ENCODE measurements at regions not wholly inside any gene's neighbourhood (a gene's known extent, or its start where the extent isn't known, plus 50 kb on each side); places are given as distances from the start of the nearest gene placed in this dataset.

DNA sequence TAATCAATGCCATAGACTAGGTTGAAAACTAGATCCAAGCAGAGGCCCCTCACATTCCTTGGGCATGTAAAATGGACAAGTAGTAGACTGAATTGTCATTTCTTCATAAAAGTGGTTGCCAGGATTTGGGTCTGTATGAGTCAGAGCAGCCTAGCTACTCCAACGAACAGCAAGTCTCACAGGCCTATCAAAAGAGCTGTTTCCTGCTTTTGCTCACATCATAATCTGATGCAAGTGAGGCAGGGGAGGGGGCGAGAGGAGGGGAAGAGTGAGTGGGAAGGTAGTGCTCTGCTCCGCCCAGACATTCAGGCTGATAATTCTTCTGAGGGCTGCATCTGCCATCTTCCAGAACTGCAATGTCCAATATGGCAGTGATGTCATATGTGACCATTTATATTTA, 228.9 kb upstream of the PRICKLE2 start:
- Mint-ChIP-seq H3K36me3 (ENCODE audit: insufficient read depth) (no peaks in the 10 kb centered on the region), H3K4me3 (ENCODE audit: low read depth) (no peak overlapping the region), H3K27me3 (peaks cover 30% of the 10 kb centered on the region), H3K27ac (no peak overlapping the region), H3K9me3 (ENCODE audit: low read depth) (no peaks in the 10 kb centered on the region), H3K4me1 (ENCODE audit: low read depth) (peaks cover 15% of the 10 kb centered on the region)
- TF ChIP-seq, protein P1, sequence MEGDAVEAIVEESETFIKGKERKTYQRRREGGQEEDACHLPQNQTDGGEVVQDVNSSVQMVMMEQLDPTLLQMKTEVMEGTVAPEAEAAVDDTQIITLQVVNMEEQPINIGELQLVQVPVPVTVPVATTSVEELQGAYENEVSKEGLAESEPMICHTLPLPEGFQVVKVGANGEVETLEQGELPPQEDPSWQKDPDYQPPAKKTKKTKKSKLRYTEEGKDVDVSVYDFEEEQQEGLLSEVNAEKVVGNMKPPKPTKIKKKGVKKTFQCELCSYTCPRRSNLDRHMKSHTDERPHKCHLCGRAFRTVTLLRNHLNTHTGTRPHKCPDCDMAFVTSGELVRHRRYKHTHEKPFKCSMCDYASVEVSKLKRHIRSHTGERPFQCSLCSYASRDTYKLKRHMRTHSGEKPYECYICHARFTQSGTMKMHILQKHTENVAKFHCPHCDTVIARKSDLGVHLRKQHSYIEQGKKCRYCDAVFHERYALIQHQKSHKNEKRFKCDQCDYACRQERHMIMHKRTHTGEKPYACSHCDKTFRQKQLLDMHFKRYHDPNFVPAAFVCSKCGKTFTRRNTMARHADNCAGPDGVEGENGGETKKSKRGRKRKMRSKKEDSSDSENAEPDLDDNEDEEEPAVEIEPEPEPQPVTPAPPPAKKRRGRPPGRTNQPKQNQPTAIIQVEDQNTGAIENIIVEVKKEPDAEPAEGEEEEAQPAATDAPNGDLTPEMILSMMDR (IDR thresholded peaks at IDR 0.05; ENCODE audit: unreplicated experiment) = no peak
- DNase-seq (ENCODE audit: low spot score, unreplicated experiment) = no peak

DNA sequence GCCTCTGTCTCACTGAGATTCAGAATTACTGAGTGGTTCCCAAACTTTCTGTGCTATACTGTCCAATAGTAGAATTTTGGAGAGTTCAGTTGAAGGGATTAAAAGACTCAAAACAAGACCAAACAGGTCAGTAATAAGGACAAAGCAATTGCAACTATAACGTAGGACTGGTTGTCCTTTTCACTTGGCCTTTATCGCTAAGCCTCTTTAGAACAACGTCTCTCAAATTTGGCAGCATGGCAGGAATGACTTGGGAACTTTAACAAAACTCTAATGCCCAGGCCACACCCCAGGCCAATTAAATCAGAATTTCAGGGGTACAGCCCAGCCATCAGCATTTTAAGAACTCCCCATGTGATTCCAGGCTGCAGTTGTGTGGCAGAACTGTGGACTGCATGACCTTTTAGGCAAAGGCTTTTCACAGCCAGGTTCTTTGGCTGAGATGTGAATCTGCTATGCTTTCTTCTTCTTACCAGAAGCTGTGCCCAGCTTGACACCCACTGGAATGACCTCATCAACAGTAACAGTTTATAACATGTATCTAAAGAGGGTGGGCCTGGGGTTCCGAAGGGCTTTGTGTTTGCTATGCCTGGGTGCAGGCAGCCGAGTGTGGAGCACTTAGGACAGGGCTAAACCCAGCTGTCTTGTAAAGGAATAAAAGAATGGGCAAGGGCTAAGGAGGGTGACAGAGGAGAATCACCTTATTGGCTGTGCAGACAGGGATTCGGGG, 226.2 kb upstream of the PRICKLE2 start:
- Mint-ChIP-seq H3K9me3 (ENCODE audit: low read depth) (no peaks in the 10 kb centered on the region), H3K4me1 (ENCODE audit: low read depth) (peaks cover 17% of the 10 kb centered on the region), H3K36me3 (ENCODE audit: insufficient read depth) (no peaks in the 10 kb centered on the region), H3K27me3 (peaks cover 44% of the 10 kb centered on the region), H3K4me3 (ENCODE audit: low read depth) (no peak overlapping the region), H3K27ac (no peak overlapping the region)
- TF ChIP-seq, protein P1 (IDR thresholded peaks at IDR 0.05; ENCODE audit: unreplicated experiment) = no peak
- DNase-seq (ENCODE audit: low spot score, unreplicated experiment) = no peak

DNA sequence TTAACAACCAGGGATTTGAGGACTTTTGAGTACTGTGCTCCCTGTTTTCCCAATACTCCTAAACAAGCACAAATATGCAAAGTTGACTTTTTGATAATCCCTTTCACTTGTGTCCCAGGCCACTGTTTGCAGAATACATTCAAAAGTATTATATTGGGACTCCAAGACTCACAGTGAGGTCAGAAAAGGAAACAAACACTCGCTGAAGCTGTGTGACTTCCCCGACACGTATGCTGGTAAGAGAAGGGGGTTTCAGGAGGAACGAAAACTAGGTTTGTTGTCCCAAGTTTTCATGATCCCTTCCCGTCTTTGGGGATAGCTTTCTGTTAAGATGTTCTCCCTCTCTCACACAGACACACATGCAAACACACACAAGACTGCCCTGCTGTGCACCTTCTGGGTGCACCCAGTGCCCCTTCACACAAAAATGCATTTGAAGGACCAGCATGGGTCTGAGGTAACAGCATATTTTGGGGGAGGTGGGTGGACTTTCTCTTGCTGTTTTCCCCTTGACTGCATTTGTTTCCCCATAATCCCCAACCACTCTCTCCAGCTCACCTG, 225.2 kb upstream of the PRICKLE2 start:
- H3K27me3 Mint-ChIP-seq = peaks cover 40% of the 10 kb centered on the region
- H3K27ac Mint-ChIP-seq = peak overlapping the region; percentile 49
- no peak for DNase-seq (ENCODE audit: low spot score, unreplicated experiment)
- H3K36me3 Mint-ChIP-seq (ENCODE audit: insufficient read depth) = no peaks in the 10 kb centered on the region
- peaks cover 17% of the 10 kb centered on the region for H3K4me1 Mint-ChIP-seq (ENCODE audit: low read depth)
- H3K4me3 Mint-ChIP-seq (ENCODE audit: low read depth) = no peak overlapping the region
- TF ChIP-seq, protein P1 (IDR thresholded peaks at IDR 0.05; ENCODE audit: unreplicated experiment) = no peak
- H3K9me3 Mint-ChIP-seq (ENCODE audit: low read depth) = no peaks in the 10 kb centered on the region

DNA sequence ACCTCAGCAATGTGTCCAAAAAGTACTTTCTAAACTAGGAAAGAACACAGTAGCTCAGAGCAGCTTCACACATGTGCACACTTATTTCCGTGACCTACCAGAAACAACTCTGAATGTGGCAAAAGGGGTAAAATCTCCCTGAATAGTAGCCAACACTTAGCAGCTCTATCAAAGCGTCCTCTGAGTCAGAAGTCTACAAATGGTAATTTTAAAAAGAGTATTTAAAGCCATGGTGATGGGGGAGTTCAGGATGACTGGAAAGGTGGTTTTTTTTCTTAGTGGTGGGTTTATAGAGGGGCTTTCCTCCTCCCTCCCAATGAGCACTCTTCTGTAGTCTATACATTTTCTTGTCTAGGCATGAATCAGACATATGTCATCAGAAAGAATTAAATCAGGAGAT, 223.8 kb upstream of the PRICKLE2 start:
- TF ChIP-seq, protein P1 (IDR thresholded peaks at IDR 0.05; ENCODE audit: unreplicated experiment) = no peak
- peaks cover 42% of the 10 kb centered on the region for H3K27me3 Mint-ChIP-seq
- H3K36me3 Mint-ChIP-seq (ENCODE audit: insufficient read depth) = no peaks in the 10 kb centered on the region
- no peaks in the 10 kb centered on the region for H3K9me3 Mint-ChIP-seq (ENCODE audit: low read depth)
- DNase-seq (ENCODE audit: low spot score, unreplicated experiment) = no peak
- H3K4me1 Mint-ChIP-seq (ENCODE audit: low read depth) = peaks cover 21% of the 10 kb centered on the region
- no peak overlapping the region for H3K4me3 Mint-ChIP-seq (ENCODE audit: low read depth)
- H3K27ac Mint-ChIP-seq = no peak overlapping the region

DNA sequence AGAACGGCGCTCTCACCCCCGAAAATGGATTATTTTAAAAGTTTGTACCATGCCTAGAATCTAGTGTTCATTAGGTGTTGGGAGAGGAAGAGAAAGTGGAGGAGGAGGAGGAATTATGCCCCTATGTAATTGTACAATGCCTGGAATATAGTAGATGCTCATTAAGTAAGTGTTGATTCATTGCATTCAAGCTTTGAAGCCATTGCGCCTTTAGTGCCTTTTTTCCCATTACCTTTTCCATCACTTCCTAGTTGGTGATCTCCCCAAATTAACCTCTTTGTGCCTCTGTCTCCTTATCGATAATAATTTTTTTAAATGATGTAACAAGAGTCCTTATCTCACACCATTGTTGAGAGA, 220.7 kb upstream of the PRICKLE2 start:
- no peak for DNase-seq (ENCODE audit: low spot score, unreplicated experiment)
- H3K27ac Mint-ChIP-seq = no peak overlapping the region
- no peaks in the 10 kb centered on the region for H3K9me3 Mint-ChIP-seq (ENCODE audit: low read depth)
- peaks cover 35% of the 10 kb centered on the region for H3K4me1 Mint-ChIP-seq (ENCODE audit: low read depth)
- no peaks in the 10 kb centered on the region for H3K36me3 Mint-ChIP-seq (ENCODE audit: insufficient read depth)
- H3K4me3 Mint-ChIP-seq (ENCODE audit: low read depth) = peak overlapping the region; percentile 77
- peaks cover 28% of the 10 kb centered on the region for H3K27me3 Mint-ChIP-seq
- TF ChIP-seq, protein P1 (IDR thresholded peaks at IDR 0.05; ENCODE audit: unreplicated experiment) = no peak

All from progenitor cell of endocrine pancreas (in vitro differentiated cells).